HG03378 (cell line): ENCODE measurements at regions not wholly inside any gene's neighbourhood (a gene's known extent, or its start where the extent isn't known, plus 50 kb on each side); places are given as distances from the start of the nearest gene placed in this dataset.
A peak's percentile ranks its signal among the peaks of the same experiment; 100 is the strongest.
"Not testable (repeated sequence)": the region's sequence is repeated elsewhere in the genome, so short reads cannot be mapped to it uniquely, and the experiment has no call there.

Source experiments
- ATAC-seq: cut with Tn5 transposase; IDR thresholded peaks from one replicate; pipeline ENCODE4 v1.9.1; 2021; ENCODE audit warnings: mild to moderate bottlenecking, moderate library complexity; ENCODE audit not compliant: unreplicated experiment

GRCh38 chr1:223992456-223993246 is 121.3 kb upstream of the FBXO28 start:
- ATAC-seq, result peak; percentile 100

GRCh38 chr1:223991297-223991857 is 122.5 kb upstream of the FBXO28 start:
- ATAC-seq, result not testable (repeated sequence)

GRCh38 chr1:223961985-223962384 is 116.2 kb upstream of the TP53BP2 start:
- not testable (repeated sequence) for ATAC-seq

- ATAC-seq, result not testable (repeated sequence)
Observed at GRCh38 chr1:223952801-223953200, 107.1 kb upstream of the TP53BP2 start.

GRCh38 chr1:223951551-223951950 is 105.8 kb upstream of the TP53BP2 start:
- ATAC-seq, result not testable (repeated sequence)

- ATAC-seq, result not testable (repeated sequence)
Observed at GRCh38 chr1:223949944-223950343, 104.2 kb upstream of the TP53BP2 start.

- not testable (repeated sequence) for ATAC-seq
Observed at GRCh38 chr1:223948041-223948440, 102.3 kb upstream of the TP53BP2 start.

GRCh38 chr1:223936592-223936991 is 90.8 kb upstream of the TP53BP2 start:
- not testable (repeated sequence) for ATAC-seq

- ATAC-seq, result not testable (repeated sequence)
Observed at GRCh38 chr1:223931476-223931875, 85.7 kb upstream of the TP53BP2 start.

- ATAC-seq, result not testable (repeated sequence)
Observed at GRCh38 chr1:223920805-223921204, 75.1 kb upstream of the TP53BP2 start.

GRCh38 chr1:223915476-223915875 is 69.7 kb upstream of the TP53BP2 start:
- ATAC-seq, result not testable (repeated sequence)

- not testable (repeated sequence) for ATAC-seq
Observed at GRCh38 chr1:223913715-223914114, 68.0 kb upstream of the TP53BP2 start.

GRCh38 chr1:223907943-223908587 is 62.3 kb upstream of the TP53BP2 start:
- ATAC-seq, result not testable (repeated sequence)

- ATAC-seq, result not testable (repeated sequence)
Observed at GRCh38 chr1:223903221-223903620, 57.5 kb upstream of the TP53BP2 start.

- not testable (repeated sequence) for ATAC-seq
Observed at GRCh38 chr1:223899775-223900174, 54.0 kb upstream of the TP53BP2 start.

GRCh38 chr1:223897097-223897496 is 51.4 kb upstream of the TP53BP2 start:
- ATAC-seq, result not testable (repeated sequence)

- ATAC-seq, result not testable (repeated sequence)
Observed at GRCh38 chr1:223895950-223896349, 50.2 kb upstream of the TP53BP2 start.
